CD4-positive, alpha-beta T cell (primary cell): ENCODE measurements at regions not wholly inside any gene's neighbourhood (a gene's known extent, or its start where the extent isn't known, plus 50 kb on each side); places are given as distances from the start of the nearest gene placed in this dataset.
"Not testable (repeated sequence)": the region's sequence is repeated elsewhere in the genome, so short reads cannot be mapped to it uniquely, and the experiment has no call there.

Source experiments
- ATAC-seq: fragments of 200-7000 bp; cut with Tn5 transposase; one replicate; pipeline ENCODE4 v1.10.0; 2022; ENCODE audit warnings: mild to moderate bottlenecking; ENCODE audit not compliant: poor library complexity
- CTCF ChIA-PET: fragments of 350-600 bp; sonication (Branson Sonifier 250); formaldehyde crosslinking; loops from one replicate; lab custom pipeline; 2021; ENCODE audit warnings: antibody characterized with exemption, inconsistent platforms; lab: Charles Lee
- POLR2A ChIA-PET: fragments of 350-600 bp; sonication (Branson Sonifier 250); formaldehyde crosslinking; loops from one replicate; lab custom pipeline; 2021; ENCODE audit warnings: antibody characterized with exemption, inconsistent platforms; lab: Charles Lee
- DNase-seq, 14 experiments: peaks; one replicate each; pipeline ENCODE4 v3.0.0-alpha.2; 2013 to 2020; ENCODE audit warnings: mixed read lengths in 2 of 14
- H3K27ac ChIP-seq, 2 donors: one replicate each; pipeline versions ENCODE4 v1.5.1 to v1.7.0; 2013; ENCODE audit warnings: low read length in 2 of 2, low read depth in 1 of 2, mild to moderate bottlenecking in 1 of 2
- H3K27me3 ChIP-seq, 2 experiments: 1 replicate in 1 of 2; 2 replicates in 1 of 2; pipeline versions ENCODE4 v1.6.1 to v1.7.0; 2013; ENCODE audit warnings: low read length in 2 of 2, control low read depth in 1 of 2, mild to moderate bottlenecking in 1 of 2, moderate library complexity in 1 of 2; ENCODE audit not compliant: insufficient read depth in 2 of 2, control insufficient read depth in 1 of 2
- H3K36me3 ChIP-seq: one replicate; pipeline ENCODE4 v1.6.1; 2013; ENCODE audit warnings: low read length, control low read depth; ENCODE audit not compliant: insufficient read depth
- H3K4me1 ChIP-seq: one replicate; pipeline ENCODE4 v1.6.1; 2013; ENCODE audit warnings: low read length, control low read depth; ENCODE audit not compliant: insufficient read depth
- H3K4me3 ChIP-seq: one replicate; pipeline ENCODE4 v1.5.1; 2013; ENCODE audit warnings: mild to moderate bottlenecking, low read length, moderate library complexity
- H3K9me3 ChIP-seq, 2 experiments: 1 replicate in 1 of 2; 2 replicates in 1 of 2; pipeline versions ENCODE4 v1.6.1 to v1.7.0; 2013; ENCODE audit warnings: low read length in 2 of 2, mild to moderate bottlenecking in 2 of 2, control low read depth in 1 of 2, moderate library complexity in 1 of 2; ENCODE audit not compliant: control insufficient read depth in 1 of 2, insufficient read depth in 1 of 2
- H3K27ac Mint-ChIP-seq: one replicate; pipeline ENCODE4 v1.8.0; 2020; ENCODE audit warnings: mixed read lengths
- H3K27me3 Mint-ChIP-seq: one replicate; pipeline ENCODE4 v1.8.0; 2021; ENCODE audit warnings: mixed read lengths
- H3K36me3 Mint-ChIP-seq: one replicate; pipeline ENCODE4 v1.8.0; 2021; ENCODE audit warnings: low read depth, mixed read lengths
- H3K4me1 Mint-ChIP-seq: one replicate; pipeline ENCODE4 v1.8.0; 2021; ENCODE audit warnings: low read depth, mixed read lengths
- H3K4me3 Mint-ChIP-seq: one replicate; pipeline ENCODE4 v1.8.0; 2020; ENCODE audit warnings: mild to moderate bottlenecking, mixed read lengths
- H3K9me3 Mint-ChIP-seq: one replicate; pipeline ENCODE4 v1.8.0; 2020; ENCODE audit warnings: mixed read lengths
- CTCF ChIP-seq: fragments of 200-600 bp; IDR thresholded peaks from one replicate; pipeline ENCODE4 v1.8.0; 2022; ENCODE audit warnings: antibody characterized with exemption, mild to moderate bottlenecking
- intact Hi-C, 2 experiments: fragments of 100-400 bp; cut with DNase I in 1 of 2; cut with micrococcal nuclease in 1 of 2; formaldehyde crosslinking; loops; one replicate each; pipeline versions ENCODE4 v1.15.1 to v1.9.0; 2023 to 2025; cut with DNase I, micrococcal nuclease

DNA sequence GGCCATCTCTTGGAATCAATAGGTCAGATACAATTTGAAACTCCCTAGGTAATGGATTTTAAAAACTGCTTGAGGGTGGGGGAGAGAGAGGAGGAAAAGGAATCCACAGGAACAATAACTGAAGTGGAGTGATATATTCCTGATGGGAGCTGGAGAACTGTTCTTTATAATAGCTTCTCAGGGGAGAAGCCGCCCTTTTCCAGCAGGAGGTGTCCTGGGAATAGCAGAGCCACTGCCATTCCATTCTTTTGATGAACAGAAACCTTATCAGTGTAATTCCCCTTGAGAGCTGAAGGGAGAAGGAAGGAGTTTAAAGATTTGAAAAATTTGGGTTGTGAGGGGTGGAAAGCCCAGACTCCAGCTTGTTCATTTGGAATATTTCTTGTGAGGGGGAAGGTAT lies 504.9 kb upstream of the DPH6 start:
- no peaks in the 10 kb centered on the region for H3K27me3 ChIP-seq
- H3K9me3 ChIP-seq, result peaks cover 0 to 5% of the 10 kb centered on the region in 2 experiments
- no peak for TF ChIP-seq CTCF
- Mint-ChIP-seq H3K9me3 (peaks cover 2% of the 10 kb centered on the region), H3K27ac (no peak overlapping the region), H3K4me1 (no peaks in the 10 kb centered on the region), H3K4me3 (no peak overlapping the region), H3K27me3 (no peaks in the 10 kb centered on the region), H3K36me3 (no peaks in the 10 kb centered on the region)
- H3K36me3 ChIP-seq, result no peaks in the 10 kb centered on the region
- H3K4me3 ChIP-seq, result no peak overlapping the region
- H3K4me1 ChIP-seq, result no peaks in the 10 kb centered on the region
- ATAC-seq (no peak), DNase-seq (no peak)
- no peak overlapping the region for H3K27ac ChIP-seq
- CTCF ChIA-PET, result no interaction called here
- intact Hi-C loops, result no loop called here
- POLR2A ChIA-PET, result no interaction called here

DNA sequence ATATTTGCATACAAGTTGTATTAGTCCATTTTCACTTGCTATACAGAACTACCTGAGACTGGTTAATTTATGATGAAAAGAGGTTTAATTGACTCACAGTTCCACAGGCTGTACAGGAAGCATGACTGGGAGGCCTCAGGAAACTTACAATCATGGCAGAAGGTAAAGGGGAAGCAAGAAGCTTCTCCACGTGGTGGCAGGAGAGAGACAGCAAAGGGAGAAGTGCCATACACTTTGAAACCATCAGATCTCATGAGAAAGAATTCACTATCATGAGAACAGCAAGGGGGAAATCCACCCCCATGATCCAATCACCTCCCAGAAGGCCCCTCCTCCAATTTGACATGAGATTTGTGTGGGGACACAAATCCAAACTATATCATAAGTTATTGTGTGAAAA lies 506.7 kb upstream of the DPH6 start:
- H3K4me3 Mint-ChIP-seq, POLR2A ChIA-PET, H3K4me1 Mint-ChIP-seq, H3K36me3 Mint-ChIP-seq, H3K9me3 ChIP-seq, H3K27me3 ChIP-seq, H3K27me3 Mint-ChIP-seq, CTCF ChIA-PET, intact Hi-C loops, DNase-seq, H3K36me3 ChIP-seq, ATAC-seq, H3K9me3 Mint-ChIP-seq, H3K4me3 ChIP-seq, H3K27ac ChIP-seq, H3K4me1 ChIP-seq, H3K27ac Mint-ChIP-seq: not testable (repeated sequence)

- CTCF ChIA-PET, result no interaction called here
- Histone ChIP-seq H3K27ac (no peak overlapping the region), H3K4me1 (no peaks in the 10 kb centered on the region), H3K36me3 (no peaks in the 10 kb centered on the region), H3K9me3 (no peaks in the 10 kb centered on the region), H3K4me3 (no peak overlapping the region), H3K27me3 (no peaks in the 10 kb centered on the region)
- Mint-ChIP-seq H3K36me3 (no peaks in the 10 kb centered on the region), H3K4me1 (no peaks in the 10 kb centered on the region), H3K9me3 (peaks cover 2% of the 10 kb centered on the region), H3K27ac (no peak overlapping the region), H3K27me3 (no peaks in the 10 kb centered on the region), H3K4me3 (no peak overlapping the region)
- no peak for TF ChIP-seq CTCF
- POLR2A ChIA-PET, result no interaction called here
- DNase-seq, result no peak
- intact Hi-C loops, result no loop called here
- no peak for ATAC-seq
These were observed 507.8 kb upstream of the DPH6 start for GRCh38 chr15:36053746-36054145.

DNA sequence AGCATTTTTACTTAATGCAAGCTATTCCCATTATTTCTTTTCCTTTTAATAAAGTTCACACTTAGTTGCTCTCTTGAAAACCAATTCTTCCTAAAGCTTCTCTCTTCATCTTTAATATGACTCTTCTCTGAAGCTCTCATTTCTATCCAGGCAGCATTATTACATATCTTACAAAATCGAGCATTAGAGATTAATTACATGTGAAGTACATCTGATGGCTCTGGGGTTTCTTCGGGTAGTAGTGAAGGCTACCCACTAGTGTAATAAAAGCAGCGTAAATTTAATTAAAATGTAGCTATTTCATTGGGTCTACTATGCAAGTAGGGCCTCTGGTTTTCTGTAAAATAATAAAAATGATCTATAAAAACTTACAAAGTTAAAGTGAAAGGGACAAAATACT lies 513.6 kb upstream of the DPH6 start:
- DNase-seq (no peak), ATAC-seq (no peak)
- Histone ChIP-seq H3K4me3 (no peak overlapping the region), H3K4me1 (no peaks in the 10 kb centered on the region), H3K9me3 (no peaks in the 10 kb centered on the region), H3K27me3 (no peaks in the 10 kb centered on the region), H3K36me3 (no peaks in the 10 kb centered on the region), H3K27ac (no peak overlapping the region)
- Mint-ChIP-seq H3K9me3 (peaks cover 2% of the 10 kb centered on the region), H3K4me1 (no peaks in the 10 kb centered on the region), H3K4me3 (no peak overlapping the region), H3K27ac (no peak overlapping the region), H3K36me3 (no peaks in the 10 kb centered on the region), H3K27me3 (no peaks in the 10 kb centered on the region)
- POLR2A ChIA-PET, result no interaction called here
- TF ChIP-seq CTCF, result no peak
- CTCF ChIA-PET, result no interaction called here
- intact Hi-C loops, result no loop called here
